ENCODE measurements at regions not wholly inside any gene's neighbourhood (a gene's known extent, or its start where the extent isn't known, plus 50 kb on each side); places are given as distances from the start of the nearest gene placed in this dataset.
"Not testable (repeated sequence)": the region's sequence is repeated elsewhere in the genome, so short reads cannot be mapped to it uniquely, and the experiment has no call there.

DNA sequence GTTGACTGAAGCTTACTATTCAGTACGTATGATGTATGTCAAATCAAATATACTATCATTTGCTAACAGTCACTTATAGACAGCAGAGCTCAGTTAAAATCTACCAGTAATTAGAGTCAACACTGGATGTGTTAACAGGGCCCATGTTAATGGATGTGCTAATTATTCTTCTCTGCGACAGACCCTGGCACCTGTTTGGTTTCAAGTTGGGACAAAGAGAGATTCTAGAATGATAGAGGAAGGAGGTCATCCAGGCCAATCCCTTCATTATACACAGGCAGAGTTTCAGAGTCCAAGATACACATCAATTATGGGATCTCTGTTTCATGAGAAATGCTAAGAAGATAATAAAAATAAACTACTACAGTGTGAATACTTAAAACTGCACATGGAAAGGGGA, 615.0 kb downstream of the ZNF608 start:
- no peaks in the 10 kb centered on the region for H3K36me3 Mint-ChIP-seq
- peaks cover 0 to 4% (median 0%) of the 10 kb centered on the region in 3 donors for H3K27me3 Mint-ChIP-seq (ENCODE audit: low read depth in 3 of 3)
- H3K4me1 Mint-ChIP-seq: no peaks in the 10 kb centered on the region
- H3K4me3 Mint-ChIP-seq: no peak overlapping the region
- no peak overlapping the region for H3K27ac Mint-ChIP-seq
- peaks cover 0 to 5% (median 0%) of the 10 kb centered on the region in 6 donors for H3K9me3 Mint-ChIP-seq
- no peak for DNase-seq

DNA sequence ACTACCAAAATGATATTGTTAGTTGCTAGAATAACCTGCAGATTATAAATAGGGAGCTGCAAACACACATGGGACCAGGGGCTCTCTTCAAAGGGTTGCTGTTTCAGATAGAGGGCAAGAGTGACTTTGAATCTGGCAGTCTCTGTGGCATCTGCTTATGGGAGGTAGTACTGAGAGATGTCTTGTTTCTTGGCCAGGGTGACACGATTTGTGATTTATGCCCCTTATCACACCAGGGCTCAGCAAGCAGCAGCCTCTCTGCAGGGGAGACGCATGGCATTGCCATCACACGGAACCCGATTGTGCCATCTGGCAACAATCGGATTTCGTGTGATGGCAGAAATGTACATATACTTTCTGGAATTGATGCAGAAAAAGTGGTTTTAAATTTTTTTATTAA, 615.6 kb downstream of the ZNF608 start:
- H3K9me3 Mint-ChIP-seq: peaks cover 0 to 5% (median 0%) of the 10 kb centered on the region in 6 donors
- DNase-seq: no peak
- H3K36me3 Mint-ChIP-seq: no peaks in the 10 kb centered on the region
- peaks cover 0 to 4% (median 0%) of the 10 kb centered on the region in 3 donors for H3K27me3 Mint-ChIP-seq (ENCODE audit: low read depth in 3 of 3)
- H3K4me3 Mint-ChIP-seq: no peak overlapping the region
- no peak overlapping the region for H3K27ac Mint-ChIP-seq
- H3K4me1 Mint-ChIP-seq: no peaks in the 10 kb centered on the region

DNA sequence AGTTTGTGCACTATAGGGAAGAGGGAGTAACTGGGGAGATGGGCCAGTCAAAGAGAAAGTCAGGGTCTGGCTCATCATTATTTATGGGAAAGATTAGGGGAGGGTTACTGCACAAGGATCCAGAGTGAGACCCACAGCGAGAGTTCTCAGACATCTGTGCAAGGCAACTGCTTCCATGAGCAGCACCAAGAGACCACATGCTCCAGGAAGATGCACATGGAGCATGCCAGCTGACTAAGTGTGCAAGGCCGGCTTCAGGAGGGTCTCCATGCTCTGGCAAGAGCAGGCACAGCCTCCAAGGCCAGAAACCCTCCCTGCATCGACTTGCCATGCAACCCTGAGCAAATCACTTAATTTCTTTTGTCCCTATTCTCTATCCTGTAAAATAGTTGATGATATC, 616.9 kb downstream of the CSNK1G3 start:
- H3K4me1 Mint-ChIP-seq: no peaks in the 10 kb centered on the region
- DNase-seq: no peak
- H3K27me3 Mint-ChIP-seq (ENCODE audit: low read depth in 3 of 3): peaks cover 0 to 4% (median 0%) of the 10 kb centered on the region in 3 donors
- no peaks in the 10 kb centered on the region for H3K36me3 Mint-ChIP-seq
- H3K27ac Mint-ChIP-seq: no peak overlapping the region
- no peak overlapping the region for H3K4me3 Mint-ChIP-seq
- peaks cover 0 to 5% (median 0%) of the 10 kb centered on the region in 6 donors for H3K9me3 Mint-ChIP-seq

DNA sequence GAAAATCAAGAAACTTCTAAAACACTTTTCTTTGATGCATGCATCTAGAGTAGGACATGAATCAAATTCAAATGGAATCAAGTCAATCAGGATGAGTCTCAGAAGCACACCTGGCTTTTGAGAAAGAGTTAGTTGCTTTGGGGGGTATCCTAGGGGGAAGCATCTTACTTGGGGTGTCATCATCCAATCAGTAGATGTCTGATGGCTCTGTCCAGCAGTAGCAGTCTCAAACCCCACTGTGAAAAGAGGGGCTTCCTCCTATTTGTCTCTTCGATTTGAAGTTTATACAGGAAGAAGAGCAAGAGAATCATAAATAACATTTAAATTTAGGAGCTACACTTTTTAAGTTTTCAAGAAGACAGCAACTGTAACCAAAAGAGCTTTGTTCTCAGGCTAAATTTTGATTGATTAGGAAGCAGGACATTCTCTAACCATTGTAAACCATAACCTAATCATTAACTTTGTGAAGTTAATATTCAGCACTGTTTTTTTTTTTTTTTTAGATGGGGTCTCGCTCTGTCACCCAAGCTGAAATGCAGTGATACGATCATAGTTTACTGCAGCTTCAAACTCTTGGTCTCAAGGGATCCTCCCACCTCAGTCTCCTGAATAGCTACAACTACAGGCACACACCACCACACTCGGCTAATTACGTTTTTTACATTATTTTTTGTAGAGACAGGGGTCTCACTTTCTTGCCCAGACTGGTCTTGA, 614.7 kb downstream of the CSNK1G3 start:
- H3K9me3 Mint-ChIP-seq: peaks cover 0 to 5% (median 0%) of the 10 kb centered on the region in 6 donors
- no peaks in the 10 kb centered on the region for H3K36me3 Mint-ChIP-seq
- H3K27me3 Mint-ChIP-seq (ENCODE audit: low read depth in 3 of 3): peaks cover 0 to 4% (median 0%) of the 10 kb centered on the region in 3 donors
- H3K27ac Mint-ChIP-seq: no peak overlapping the region
- H3K4me1 Mint-ChIP-seq: no peaks in the 10 kb centered on the region
- no peak for DNase-seq
- no peak overlapping the region for H3K4me3 Mint-ChIP-seq

DNA sequence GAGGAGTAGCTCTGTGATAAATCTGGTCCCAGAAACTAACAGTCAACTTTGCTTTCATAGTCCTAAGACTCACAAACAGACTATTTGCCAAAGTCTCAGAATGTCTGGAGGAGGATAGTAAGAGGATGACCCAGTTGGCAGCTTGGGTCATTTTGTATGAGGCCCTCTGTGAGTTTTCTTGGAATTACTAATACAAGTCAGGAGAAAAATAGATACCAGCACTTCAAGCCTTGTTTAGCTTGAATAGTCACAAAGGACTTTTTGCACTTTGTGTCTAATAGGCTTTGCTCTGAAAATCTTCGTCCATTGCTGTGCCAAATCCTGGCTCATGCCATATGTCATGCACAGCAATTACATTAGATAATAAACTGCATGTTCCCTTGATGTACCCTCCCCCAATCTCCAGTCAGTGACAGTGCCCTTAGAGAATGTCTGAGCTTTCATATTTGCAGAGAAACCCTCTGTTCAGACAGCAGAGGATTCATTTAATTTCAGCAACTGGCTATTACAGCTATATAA, 612.8 kb downstream of the CSNK1G3 start:
- no peak overlapping the region for H3K4me3 Mint-ChIP-seq
- H3K9me3 Mint-ChIP-seq: peaks cover 0 to 5% (median 0%) of the 10 kb centered on the region in 6 donors
- H3K36me3 Mint-ChIP-seq: no peaks in the 10 kb centered on the region
- no peaks in the 10 kb centered on the region for H3K4me1 Mint-ChIP-seq
- no peak overlapping the region for H3K27ac Mint-ChIP-seq
- DNase-seq: no peak
- H3K27me3 Mint-ChIP-seq (ENCODE audit: low read depth in 3 of 3): peaks cover 0 to 4% (median 1%) of the 10 kb centered on the region in 3 donors

DNA sequence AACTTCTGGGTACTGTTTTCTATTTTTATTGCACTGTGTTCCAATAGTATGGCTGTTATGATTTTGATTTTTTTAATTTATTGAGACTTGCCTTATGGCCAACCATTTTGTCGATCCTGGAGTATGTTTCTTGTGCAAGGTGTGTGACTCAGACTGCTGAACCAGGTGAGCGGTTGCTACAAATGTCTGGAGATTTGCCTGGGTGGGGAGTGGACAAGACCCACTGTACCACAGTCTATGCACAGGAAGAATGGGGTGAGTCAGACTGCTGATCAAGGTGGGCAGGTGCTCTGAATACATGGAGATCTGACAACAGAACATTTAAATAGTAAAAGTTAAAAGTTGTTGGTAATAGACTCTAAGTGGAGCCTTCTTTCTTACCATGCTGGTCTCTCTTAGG, 609.2 kb downstream of the CSNK1G3 start:
- no peak overlapping the region for H3K27ac Mint-ChIP-seq
- no peak overlapping the region for H3K4me3 Mint-ChIP-seq
- H3K9me3 Mint-ChIP-seq: peaks cover 0 to 5% (median 3%) of the 10 kb centered on the region in 6 donors
- DNase-seq: no peak
- H3K36me3 Mint-ChIP-seq: no peaks in the 10 kb centered on the region
- no peaks in the 10 kb centered on the region for H3K4me1 Mint-ChIP-seq
- peaks cover 0 to 1% (median 0%) of the 10 kb centered on the region in 3 donors for H3K27me3 Mint-ChIP-seq (ENCODE audit: low read depth in 3 of 3)

DNA sequence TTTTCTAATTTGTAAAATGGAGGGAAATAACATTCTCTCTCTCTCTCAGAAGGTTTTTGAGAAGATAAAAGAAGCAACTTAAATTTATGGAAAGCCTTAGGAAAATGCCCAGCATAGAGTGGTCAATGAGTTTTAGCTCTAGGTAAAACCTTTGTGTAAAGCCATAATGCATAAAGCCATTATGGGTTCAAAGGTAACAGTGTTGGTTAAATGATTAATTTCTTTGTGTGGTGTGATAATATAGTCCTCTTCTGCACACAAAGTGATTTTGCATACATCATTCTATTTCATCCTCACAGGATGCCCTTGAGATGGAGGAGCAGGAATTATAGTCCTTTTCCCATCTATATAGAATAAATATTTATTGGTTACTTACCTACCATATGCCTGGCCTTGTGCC, 602.9 kb downstream of the CSNK1G3 start:
- no peaks in the 10 kb centered on the region for H3K36me3 Mint-ChIP-seq
- no peaks in the 10 kb centered on the region for H3K4me1 Mint-ChIP-seq
- H3K9me3 Mint-ChIP-seq: peaks cover 0 to 5% (median 2%) of the 10 kb centered on the region in 6 donors
- no peak for DNase-seq
- no peak overlapping the region for H3K4me3 Mint-ChIP-seq
- H3K27me3 Mint-ChIP-seq (ENCODE audit: low read depth in 3 of 3): peaks cover 0 to 1% (median 0%) of the 10 kb centered on the region in 3 donors
- H3K27ac Mint-ChIP-seq: no peak overlapping the region

DNA sequence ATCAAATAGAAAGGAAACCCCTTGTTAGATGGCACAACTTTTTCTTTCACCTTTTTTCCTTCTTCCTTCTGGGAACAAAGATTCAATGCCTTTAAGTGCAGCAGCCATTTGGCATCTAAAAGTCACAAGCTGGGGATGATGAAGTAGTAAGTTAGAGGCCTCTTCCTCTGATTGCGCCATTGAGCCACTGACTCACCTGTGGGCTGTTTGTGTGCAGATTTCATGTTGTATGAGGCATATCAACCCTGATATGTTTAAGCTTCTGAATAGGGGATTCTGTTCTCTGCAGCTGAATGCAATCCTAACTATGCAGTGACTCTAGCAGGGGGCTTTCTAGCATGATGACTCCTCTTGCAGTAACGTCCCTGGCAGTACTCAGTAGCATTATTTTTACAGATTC, 599.9 kb downstream of the CSNK1G3 start:
- no peaks in the 10 kb centered on the region for H3K4me1 Mint-ChIP-seq
- DNase-seq: no peak
- H3K4me3 Mint-ChIP-seq: no peak overlapping the region
- no peaks in the 10 kb centered on the region for H3K36me3 Mint-ChIP-seq
- H3K9me3 Mint-ChIP-seq: peaks cover 0 to 4% (median 0%) of the 10 kb centered on the region in 6 donors
- peaks cover 0 to 1% (median 0%) of the 10 kb centered on the region in 3 donors for H3K27me3 Mint-ChIP-seq (ENCODE audit: low read depth in 3 of 3)
- no peak overlapping the region for H3K27ac Mint-ChIP-seq

DNA sequence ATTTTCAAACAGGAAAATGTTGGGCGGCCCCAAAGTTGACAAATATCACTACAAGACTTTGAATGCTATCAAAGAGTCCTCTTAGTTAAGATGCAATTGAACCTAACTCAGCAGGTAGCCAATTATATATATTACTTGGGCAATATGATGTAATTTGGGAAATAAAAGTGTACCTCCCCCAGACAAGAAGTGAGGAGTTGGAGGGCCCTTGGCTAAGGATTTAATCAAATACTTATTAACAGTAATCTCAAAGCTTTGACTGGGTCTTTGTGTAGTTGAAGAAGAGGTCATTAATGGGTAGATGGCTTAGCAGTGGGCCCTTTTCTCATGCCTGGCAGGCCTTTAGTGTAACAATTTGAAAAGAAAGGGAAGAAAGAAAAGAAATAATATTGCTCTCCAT, 599.0 kb downstream of the CSNK1G3 start:
- Mint-ChIP-seq H3K36me3 (no peaks in the 10 kb centered on the region), H3K4me3 (no peak overlapping the region), H3K27ac (no peak overlapping the region), H3K4me1 (no peaks in the 10 kb centered on the region), H3K9me3 (no peaks in the 10 kb centered on the region), H3K27me3 (ENCODE audit: low read depth in 3 of 3) (peaks cover 0 to 1% (median 0%) of the 10 kb centered on the region in 3 donors)
- DNase-seq: no peak

DNA sequence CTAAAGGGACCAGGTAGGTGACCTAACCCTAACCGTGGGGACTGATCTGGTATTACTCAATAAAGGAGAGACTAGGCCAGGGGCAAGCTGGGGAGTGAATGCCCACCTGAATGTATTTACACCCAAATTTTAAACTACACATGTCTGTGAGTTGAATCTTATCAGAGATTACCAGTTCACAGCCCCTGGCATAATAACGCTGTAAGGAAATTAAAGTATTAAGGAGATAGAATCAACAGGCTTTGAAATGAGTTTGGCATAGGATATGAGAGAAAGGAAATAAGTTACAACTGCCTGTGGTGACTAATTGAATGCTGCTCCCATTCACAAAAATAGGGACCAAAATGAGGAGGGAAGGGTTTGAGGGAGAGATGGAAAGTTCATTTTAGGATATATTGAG, 593.3 kb downstream of the CSNK1G3 start:
- Mint-ChIP-seq H3K4me3 (no peak overlapping the region), H3K27me3 (ENCODE audit: low read depth in 3 of 3) (peaks cover 0 to 2% (median 0%) of the 10 kb centered on the region in 3 donors), H3K36me3 (no peaks in the 10 kb centered on the region), H3K27ac (no peak overlapping the region), H3K9me3 (peaks cover 0 to 3% (median 0%) of the 10 kb centered on the region in 6 donors), H3K4me1 (no peaks in the 10 kb centered on the region)
- DNase-seq: no peak

DNA sequence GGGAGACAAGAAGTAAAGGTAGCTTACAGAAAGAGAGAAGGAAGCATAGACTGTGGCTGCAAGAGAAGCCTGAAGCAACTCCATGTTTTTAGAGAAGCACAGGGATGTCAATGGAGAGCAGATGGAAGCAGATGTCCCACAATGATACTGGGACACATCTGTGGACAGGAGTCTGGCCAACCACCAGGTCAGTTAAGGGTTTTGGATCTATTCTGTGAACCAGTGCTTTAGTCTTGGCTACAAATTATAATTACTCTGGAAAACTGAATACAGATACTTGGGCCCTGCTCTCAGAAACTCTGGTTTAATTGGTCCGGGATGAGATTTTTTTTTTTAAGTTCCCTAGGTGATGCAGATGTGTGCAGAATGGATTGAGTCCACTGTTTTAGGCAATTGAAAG, 592.8 kb downstream of the CSNK1G3 start:
- no peaks in the 10 kb centered on the region for H3K36me3 Mint-ChIP-seq
- no peak overlapping the region for H3K4me3 Mint-ChIP-seq
- H3K9me3 Mint-ChIP-seq: peaks cover 0 to 3% (median 0%) of the 10 kb centered on the region in 6 donors
- H3K27me3 Mint-ChIP-seq (ENCODE audit: low read depth in 3 of 3): peaks cover 0 to 2% (median 0%) of the 10 kb centered on the region in 3 donors
- no peak overlapping the region for H3K27ac Mint-ChIP-seq
- no peaks in the 10 kb centered on the region for H3K4me1 Mint-ChIP-seq
- no peak for DNase-seq

DNA sequence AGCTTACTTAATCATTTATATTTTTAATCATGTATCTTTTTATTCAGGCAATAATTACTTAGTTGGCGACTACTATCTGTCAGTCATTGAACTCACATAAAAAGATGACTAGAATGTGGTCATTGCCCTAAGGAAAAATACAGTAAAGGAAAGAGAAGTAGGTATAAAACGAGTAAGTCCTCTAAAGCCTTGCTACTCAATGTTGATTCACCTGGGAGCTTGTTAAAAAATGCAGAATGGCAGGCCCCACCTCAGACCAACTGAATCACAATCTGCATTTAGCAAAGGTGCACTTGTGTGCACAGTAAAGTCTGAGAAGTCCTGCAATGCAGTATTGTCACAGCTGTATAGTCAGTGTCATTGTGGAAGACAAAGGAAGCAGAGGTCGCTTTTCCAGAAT, 592.4 kb downstream of the CSNK1G3 start:
- DNase-seq: no peak

DNA sequence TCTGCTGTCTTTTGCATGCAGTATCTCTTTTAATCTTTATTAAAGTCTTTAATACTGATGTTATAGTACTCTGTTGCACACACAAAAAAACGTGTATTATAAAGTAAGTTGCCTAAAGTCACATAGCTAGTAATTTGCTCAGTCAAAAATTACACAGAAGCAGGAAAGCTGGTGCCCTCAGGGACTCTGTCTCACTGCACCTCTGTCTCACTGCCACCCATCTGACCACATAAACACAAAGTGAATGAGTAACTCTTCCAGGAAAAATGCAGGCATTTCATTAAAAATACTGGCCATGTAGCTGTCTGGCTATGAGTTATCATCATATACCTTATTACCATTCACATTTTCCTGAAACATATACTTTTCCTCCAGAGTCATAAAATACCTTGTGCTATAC, 591.7 kb downstream of the CSNK1G3 start:
- Mint-ChIP-seq H3K36me3 (no peaks in the 10 kb centered on the region), H3K9me3 (peaks cover 0 to 3% (median 0%) of the 10 kb centered on the region in 6 donors), H3K4me1 (no peaks in the 10 kb centered on the region), H3K27me3 (ENCODE audit: low read depth in 3 of 3) (peaks cover 0 to 2% (median 0%) of the 10 kb centered on the region in 3 donors), H3K4me3 (no peak overlapping the region), H3K27ac (no peak overlapping the region)
- DNase-seq: no peak

More for the DNA sequence above, 592.4 kb downstream of the CSNK1G3 start:
- no peak overlapping the region for H3K27ac Mint-ChIP-seq
- H3K36me3 Mint-ChIP-seq: no peaks in the 10 kb centered on the region
- peaks cover 0 to 3% (median 0%) of the 10 kb centered on the region in 6 donors for H3K9me3 Mint-ChIP-seq
- no peaks in the 10 kb centered on the region for H3K4me1 Mint-ChIP-seq
- peaks cover 0 to 2% (median 0%) of the 10 kb centered on the region in 3 donors for H3K27me3 Mint-ChIP-seq (ENCODE audit: low read depth in 3 of 3)
- H3K4me3 Mint-ChIP-seq: no peak overlapping the region

DNA sequence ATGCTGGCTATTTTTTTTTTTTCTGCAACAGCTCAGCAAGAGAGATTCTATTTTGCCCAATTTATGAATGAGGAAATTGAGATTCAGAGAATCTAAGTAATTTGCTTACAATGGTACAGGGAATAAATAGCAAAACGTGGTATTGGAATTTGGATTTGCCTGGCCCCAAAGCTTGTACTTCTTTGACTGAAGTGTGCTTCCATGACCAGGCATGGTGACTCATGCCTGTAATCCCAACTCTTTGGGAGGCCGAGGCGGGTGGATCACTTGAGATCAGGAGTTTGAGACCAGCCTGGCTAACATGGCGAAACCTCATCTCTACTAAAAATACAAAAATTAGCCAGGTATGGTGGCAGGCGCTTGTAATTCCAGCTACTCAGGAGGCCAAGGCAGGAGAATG, 591.1 kb downstream of the CSNK1G3 start:
- H3K27ac Mint-ChIP-seq; DNase-seq; H3K27me3 Mint-ChIP-seq (ENCODE audit: low read depth in 3 of 3); H3K4me1 Mint-ChIP-seq; H3K4me3 Mint-ChIP-seq; H3K36me3 Mint-ChIP-seq; H3K9me3 Mint-ChIP-seq: not testable (repeated sequence)

DNA sequence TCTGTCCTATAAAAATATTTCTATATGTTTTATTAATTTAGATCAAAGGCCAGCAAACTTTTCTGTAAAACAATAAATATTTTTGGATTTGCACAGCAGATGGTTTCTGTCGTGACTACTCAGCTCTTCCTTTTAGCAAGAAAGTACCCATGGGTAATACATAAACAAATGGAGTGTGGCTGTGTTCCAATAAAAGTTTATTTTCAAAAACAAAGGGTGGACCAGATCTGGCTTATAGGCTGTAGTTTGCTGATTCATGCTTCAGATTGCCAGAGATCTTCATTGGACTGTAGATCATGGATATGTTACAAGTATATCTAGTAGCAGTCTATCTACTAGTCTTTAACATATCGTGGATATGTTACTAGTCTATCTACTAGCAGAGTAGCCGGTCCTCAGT, 590.5 kb downstream of the CSNK1G3 start:
- H3K36me3 Mint-ChIP-seq: no peaks in the 10 kb centered on the region
- H3K9me3 Mint-ChIP-seq: peaks cover 0 to 6% (median 0%) of the 10 kb centered on the region in 6 donors
- peaks cover 0 to 2% (median 0%) of the 10 kb centered on the region in 3 donors for H3K27me3 Mint-ChIP-seq (ENCODE audit: low read depth in 3 of 3)
- H3K4me3 Mint-ChIP-seq: no peak overlapping the region
- H3K4me1 Mint-ChIP-seq: no peaks in the 10 kb centered on the region
- no peak for DNase-seq
- no peak overlapping the region for H3K27ac Mint-ChIP-seq

All from immature natural killer cell (primary cell).